ENCODE measurements at regions not wholly inside any gene's neighbourhood (a gene's known extent, or its start where the extent isn't known, plus 50 kb on each side); places are given as distances from the start of the nearest gene placed in this dataset.

- TF ChIP-seq MED1 (CRISPR knock-in tag; IDR thresholded peaks at IDR 0.05): no peak
- TF ChIP-seq ZNF12 (CRISPR knock-in tag; IDR thresholded peaks at IDR 0.05): no peak
- no peak for TF ChIP-seq GABPA (IDR thresholded peaks at IDR 0.05; ENCODE audit: low read depth, low read length)
- TF ChIP-seq GABPA (CRISPR knock-in tag; IDR thresholded peaks at IDR 0.05; ENCODE audit: low read depth): no peak
- TF ChIP-seq POLR2A (IDR thresholded peaks at IDR 0.05; ENCODE audit: insufficient read depth in 1 of 2, low read depth in 2 of 2, low read length in 2 of 2): no peak
- no peak for TF ChIP-seq NONO (IDR thresholded peaks at IDR 0.05)
- no peak for TF ChIP-seq NONO (CRISPR knock-in tag; conservative IDR thresholded peaks at IDR 0.05)
- no peak for TF ChIP-seq ZBTB26 (CRISPR knock-in tag; IDR thresholded peaks at IDR 0.05; ENCODE audit: borderline replicate concordance)
- no peak for TF ChIP-seq CTCF (CRISPR knock-in tag; IDR thresholded peaks at IDR 0.05)
- TF ChIP-seq ZNF30 (CRISPR knock-in tag; IDR thresholded peaks at IDR 0.05): no peak
- no peak for TF ChIP-seq THRA (CRISPR knock-in tag; IDR thresholded peaks at IDR 0.05; ENCODE audit: borderline replicate concordance)
- no peak for TF ChIP-seq HCFC1 (IDR thresholded peaks at IDR 0.05; ENCODE audit: low read depth, low read length)
- no peak for TF ChIP-seq RAD51 (IDR thresholded peaks at IDR 0.05; ENCODE audit: borderline replicate concordance)
- TF ChIP-seq ZNF674 (CRISPR knock-in tag; IDR thresholded peaks at IDR 0.05; ENCODE audit: low read depth): no peak
Observed at GRCh38 chr10:65751896-65752295, 1173.9 kb upstream of the LRRTM3 start.

Measured in HepG2 (cell line).